A673 (cell line): ENCODE measurements at regions not wholly inside any gene's neighbourhood (a gene's known extent, or its start where the extent isn't known, plus 50 kb on each side); places are given as distances from the start of the nearest gene placed in this dataset.

ENCODE experiments used
- BruUV-seq: library from RNA; stranded (reverse); fragments of 400-500 nt; replicated peaks from 2 replicates; lab custom pipeline; 2021; lab: Mats Ljungman, UMichigan
- CTCF ChIA-PET: fragments of 300-600 bp; sonication (Branson Sonifier 250); formaldehyde crosslinking; loops from one replicate; lab custom pipeline; 2022; ENCODE audit warnings: antibody characterized with exemption; lab: Charles Lee
- POLR2A ChIA-PET: fragments of 300-600 bp; sonication (Branson Sonifier 250); formaldehyde crosslinking; loops from one replicate; lab custom pipeline; 2022; ENCODE audit warnings: antibody characterized with exemption; ENCODE audit not compliant: low non-redundant PET; lab: Charles Lee
- DNase-seq: peaks from one replicate; pipeline ENCODE4 v3.0.0-alpha.2; 2015; ENCODE audit warnings: low spot score
- H3K27ac ChIP-seq: fragments of 200-600 bp; sonication (generic); 2 replicates; pipeline ENCODE4 v1.5.1; 2016; ENCODE audit warnings: mixed run types, low read depth, mild to moderate bottlenecking, mixed read lengths, antibody characterized with exemption, low read length; ENCODE audit not compliant: poor library complexity, severe bottlenecking
- H3K27me3 ChIP-seq: fragments of 200-600 bp; sonication (generic); replicated peaks from 2 replicates; pipeline ENCODE4 v1.6.1; 2017; ENCODE audit warnings: mixed run types, low read depth, mild to moderate bottlenecking, mixed read lengths, antibody characterized with exemption, low read length; ENCODE audit not compliant: insufficient read depth, poor library complexity
- H3K36me3 ChIP-seq: fragments of 200-600 bp; sonication (generic); 2 replicates; pipeline ENCODE4 v1.6.1; 2016; ENCODE audit warnings: mixed run types, mild to moderate bottlenecking, mixed read lengths, antibody characterized with exemption, low read length; ENCODE audit not compliant: insufficient read depth, poor library complexity, severe bottlenecking
- H3K4me1 ChIP-seq: fragments of 200-600 bp; sonication (generic); 2 replicates; pipeline ENCODE4 v1.6.1; 2017; ENCODE audit warnings: mixed run types, mild to moderate bottlenecking, mixed read lengths, antibody characterized with exemption, low read length; ENCODE audit not compliant: insufficient read depth, poor library complexity, severe bottlenecking
- H3K4me3 ChIP-seq: fragments of 200-600 bp; sonication (generic); 2 replicates; pipeline ENCODE4 v1.5.1; 2016; ENCODE audit warnings: low read depth, mixed run types, mild to moderate bottlenecking, mixed read lengths, low read length; ENCODE audit not compliant: poor library complexity, severe bottlenecking
- H3K9me3 ChIP-seq: fragments of 200-600 bp; sonication (generic); 2 replicates; pipeline ENCODE4 v1.6.1; 2016; ENCODE audit warnings: mixed run types, low read depth, mild to moderate bottlenecking, mixed read lengths, antibody characterized with exemption, low read length; ENCODE audit not compliant: poor library complexity, severe bottlenecking
- EZH2 ChIP-seq: fragments of 200-600 bp; sonication (generic); IDR thresholded peaks from 2 replicates; pipeline ENCODE4 v1.6.1; 2017; ENCODE audit warnings: borderline replicate concordance, low read depth, mild to moderate bottlenecking, mixed read lengths, antibody characterized with exemption, low read length; ENCODE audit not compliant: poor library complexity, severe bottlenecking
- intact Hi-C: fragments of 100-400 bp; cut with micrococcal nuclease; formaldehyde crosslinking; loops from one replicate; pipeline ENCODE4 v1.10.0; 2022; ENCODE audit not compliant: unreplicated experiment
- TF ChIP-seq, protein P1 (sequence below): fragments of 300-800, 200-600 bp; sonication (generic); conservative IDR thresholded peaks from 2 replicates; pipeline ENCODE4 v1.5.1; 2017; ENCODE audit warnings: low read depth, mild to moderate bottlenecking, antibody characterized with exemption, low read length, moderate library complexity, mixed read lengths

DNA sequence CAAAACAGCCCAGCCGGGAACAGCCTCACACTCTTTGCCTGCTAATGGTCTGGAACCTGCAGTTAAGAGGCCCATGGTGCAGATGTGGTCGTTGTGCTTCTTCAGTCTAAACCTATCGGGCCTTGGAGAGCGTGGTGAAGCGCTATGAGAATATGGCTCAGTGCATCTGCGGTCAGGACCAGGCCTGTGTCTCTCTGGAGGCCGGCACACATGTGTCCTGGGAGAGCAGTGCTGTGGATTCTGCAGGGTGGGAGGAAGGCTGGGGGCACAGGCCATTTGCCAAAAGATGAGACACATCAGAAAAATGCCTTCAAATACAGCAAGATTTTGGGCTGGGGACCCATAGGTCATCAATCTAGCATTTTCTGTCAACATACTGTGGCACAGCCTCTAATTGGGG is 231.5 kb upstream of the GLI3 start:
- CTCF ChIA-PET: no interaction called here
- no TSS peak for BruUV-seq

DNA sequence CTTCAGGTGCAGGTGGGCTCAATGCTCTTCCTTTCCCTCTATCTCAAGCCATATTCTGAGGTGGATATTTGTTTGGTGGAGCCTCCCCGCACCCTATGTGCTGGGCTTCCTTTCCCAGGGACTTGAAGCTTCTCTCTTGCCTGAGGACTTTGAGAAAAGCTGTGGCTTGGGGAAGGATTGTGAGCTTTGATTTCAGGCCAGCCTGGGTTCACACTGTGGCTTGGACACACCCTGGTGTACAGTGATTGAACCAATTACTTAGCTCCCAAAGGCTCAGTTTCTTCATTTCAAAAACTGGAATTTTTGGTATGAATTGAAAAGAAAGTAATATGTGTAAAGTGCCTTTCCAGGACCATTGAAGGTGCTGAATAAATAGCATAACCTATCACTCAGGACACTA is 224.5 kb upstream of the GLI3 start:
- BruUV-seq: no TSS peak
- Histone ChIP-seq H3K4me1 (no peaks in the 10 kb centered on the region), H3K27me3 (no peaks in the 10 kb centered on the region), H3K27ac (no peak overlapping the region), H3K4me3 (no peak overlapping the region), H3K9me3 (no peaks in the 10 kb centered on the region), H3K36me3 (no peaks in the 10 kb centered on the region)
- no peak for DNase-seq
- ChIA-PET POLR2A (no interaction called here), CTCF (no interaction called here)
- TF ChIP-seq EZH2: no peak
- TF ChIP-seq, protein P1, sequence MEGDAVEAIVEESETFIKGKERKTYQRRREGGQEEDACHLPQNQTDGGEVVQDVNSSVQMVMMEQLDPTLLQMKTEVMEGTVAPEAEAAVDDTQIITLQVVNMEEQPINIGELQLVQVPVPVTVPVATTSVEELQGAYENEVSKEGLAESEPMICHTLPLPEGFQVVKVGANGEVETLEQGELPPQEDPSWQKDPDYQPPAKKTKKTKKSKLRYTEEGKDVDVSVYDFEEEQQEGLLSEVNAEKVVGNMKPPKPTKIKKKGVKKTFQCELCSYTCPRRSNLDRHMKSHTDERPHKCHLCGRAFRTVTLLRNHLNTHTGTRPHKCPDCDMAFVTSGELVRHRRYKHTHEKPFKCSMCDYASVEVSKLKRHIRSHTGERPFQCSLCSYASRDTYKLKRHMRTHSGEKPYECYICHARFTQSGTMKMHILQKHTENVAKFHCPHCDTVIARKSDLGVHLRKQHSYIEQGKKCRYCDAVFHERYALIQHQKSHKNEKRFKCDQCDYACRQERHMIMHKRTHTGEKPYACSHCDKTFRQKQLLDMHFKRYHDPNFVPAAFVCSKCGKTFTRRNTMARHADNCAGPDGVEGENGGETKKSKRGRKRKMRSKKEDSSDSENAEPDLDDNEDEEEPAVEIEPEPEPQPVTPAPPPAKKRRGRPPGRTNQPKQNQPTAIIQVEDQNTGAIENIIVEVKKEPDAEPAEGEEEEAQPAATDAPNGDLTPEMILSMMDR: no peak
- intact Hi-C loops: no loop called here

More for the DNA sequence above, 231.5 kb upstream of the GLI3 start:
- Histone ChIP-seq H3K9me3 (no peaks in the 10 kb centered on the region), H3K27me3 (no peaks in the 10 kb centered on the region), H3K36me3 (no peaks in the 10 kb centered on the region), H3K4me1 (no peaks in the 10 kb centered on the region), H3K4me3 (no peak overlapping the region), H3K27ac (no peak overlapping the region)
- POLR2A ChIA-PET: no interaction called here
- TF ChIP-seq, protein P1: no peak
- TF ChIP-seq EZH2: no peak
- intact Hi-C loops: no loop called here
- no peak for DNase-seq

DNA sequence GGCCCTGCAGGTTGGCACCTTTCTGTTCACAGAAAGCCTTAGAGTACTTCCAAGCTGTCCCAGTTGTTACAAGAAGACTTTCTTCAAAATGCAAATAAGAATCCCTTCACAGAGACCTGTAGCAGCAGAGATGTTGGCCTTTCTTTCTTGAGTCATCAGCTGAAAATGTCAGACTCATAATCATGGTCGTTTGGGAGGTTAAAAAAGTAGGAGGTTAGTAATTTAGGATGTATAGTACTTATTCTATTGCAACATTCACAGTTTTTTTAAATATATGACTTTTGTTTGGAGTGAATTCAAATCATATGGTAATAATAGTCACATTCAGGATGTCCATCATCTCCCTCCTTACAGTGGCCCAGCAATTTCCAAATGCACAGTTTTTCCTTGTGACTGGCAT is 223.9 kb upstream of the GLI3 start:
- TF ChIP-seq, protein P1: no peak
- TF ChIP-seq EZH2: no peak

More for the DNA sequence above, 223.9 kb upstream of the GLI3 start:
- ChIA-PET POLR2A (no interaction called here), CTCF (no interaction called here)
- no peak for DNase-seq
- Histone ChIP-seq H3K4me1 (no peaks in the 10 kb centered on the region), H3K4me3 (no peak overlapping the region), H3K27me3 (no peaks in the 10 kb centered on the region), H3K9me3 (no peaks in the 10 kb centered on the region), H3K27ac (no peak overlapping the region), H3K36me3 (no peaks in the 10 kb centered on the region)
- BruUV-seq: no TSS peak
- intact Hi-C loops: no loop called here
